SK-N-SH (cell line): ENCODE measurements at regions not wholly inside any gene's neighbourhood (a gene's known extent, or its start where the extent isn't known, plus 50 kb on each side); places are given as distances from the start of the nearest gene placed in this dataset.

Source experiments
- CTCF ChIA-PET: fragments of 300-600, 350-600 bp; formaldehyde crosslinking; extraction: SDS; loops from one replicate; lab custom pipeline; 2021; lab: Yijun Ruan, JAX
- POLR2A ChIA-PET: fragments of 350-600 bp; sonication (Branson Sonifier 250); formaldehyde crosslinking; extraction: SDS; loops from one replicate; lab custom pipeline; 2020; ENCODE audit warnings: antibody characterized with exemption, inconsistent platforms; lab: Yijun Ruan, JAX
- DNase-seq: peaks from one replicate; pipeline ENCODE4 v3.0.0; 2012
- H2AFZ ChIP-seq: fragments of 200-600 bp; sonication (generic); 2 replicates; pipeline ENCODE4 v1.8.1; 2016; ENCODE audit warnings: antibody characterized with exemption, mild to moderate bottlenecking, low read depth
- H3F3A ChIP-seq: fragments of 200-600 bp; sonication (generic); replicated peaks from 2 replicates; pipeline ENCODE3; 2016; ENCODE audit warnings: antibody characterized with exemption, mild to moderate bottlenecking; ENCODE audit not compliant: insufficient read depth
- H3K27ac ChIP-seq, 2 experiments: fragments of 200-500 bp in 1 of 2; fragments of 200-600 bp in 1 of 2; sonication (Bioruptor generic) in 1 of 2; sonication (generic), shearing (Covaris generic) in 1 of 2; 2 replicates each; pipeline versions ENCODE4 v1.5.1 to v1.6.1; 2014 to 2016; ENCODE audit warnings: low read depth in 2 of 2, inconsistent platforms in 1 of 2, low read length in 1 of 2, mild to moderate bottlenecking in 1 of 2, mixed read lengths in 1 of 2
- H3K27me3 ChIP-seq: fragments of 200-600 bp; sonication (generic), shearing (Covaris generic); 2 replicates; pipeline ENCODE4 v1.6.1; 2016; ENCODE audit warnings: mixed run types; ENCODE audit not compliant: insufficient read depth
- H3K36me3 ChIP-seq, 2 experiments: fragments of 200-500 bp in 1 of 2; fragments of 200-600 bp in 1 of 2; sonication (Bioruptor generic) in 1 of 2; sonication (generic) in 1 of 2; replicated peaks in 1 of 2; 2 replicates each; pipeline versions ENCODE3 to v1.5.1; 2014 to 2016; ENCODE audit warnings: low read length in 1 of 2, mild to moderate bottlenecking in 1 of 2; ENCODE audit not compliant: insufficient read depth in 2 of 2, control insufficient read depth in 1 of 2
- H3K4me1 ChIP-seq, 2 experiments: fragments of 200-500 bp in 1 of 2; fragments of 200-600 bp in 1 of 2; sonication (Bioruptor generic) in 1 of 2; sonication (generic), shearing (Covaris generic) in 1 of 2; 2 replicates each; pipeline versions ENCODE4 v1.5.1 to v1.6.1; 2014 to 2016; ENCODE audit warnings: low read depth in 1 of 2, low read length in 1 of 2, mixed run types in 1 of 2; ENCODE audit not compliant: insufficient read depth in 2 of 2, control insufficient read depth in 1 of 2
- H3K4me2 ChIP-seq: fragments of 200-600 bp; sonication (generic), shearing (Covaris generic); 2 replicates; pipeline ENCODE4 v1.6.1; 2017; ENCODE audit warnings: mixed run types
- H3K4me3 ChIP-seq, 2 experiments: fragments of 200-500 bp in 1 of 2; fragments of 200-600 bp in 1 of 2; sonication (Bioruptor generic) in 1 of 2; sonication (generic), shearing (Covaris generic) in 1 of 2; 2 replicates each; pipeline versions ENCODE4 v1.5.1 to v1.8.1; 2014 to 2016; ENCODE audit warnings: low read depth in 2 of 2, inconsistent platforms in 1 of 2, low read length in 1 of 2, mild to moderate bottlenecking in 1 of 2, mixed read lengths in 1 of 2, moderate library complexity in 1 of 2
- H3K79me2 ChIP-seq: fragments of 200-600 bp; sonication (generic); 2 replicates; pipeline ENCODE4 v1.8.1; 2017; ENCODE audit warnings: mild to moderate bottlenecking; ENCODE audit not compliant: insufficient read depth
- H3K9ac ChIP-seq: fragments of 200-600 bp; sonication (generic); 2 replicates; pipeline ENCODE4 v1.6.1; 2017; ENCODE audit warnings: mixed run types
- H3K9me2 ChIP-seq: fragments of 200-600 bp; sonication (generic); 2 replicates; pipeline ENCODE4 v1.6.1; 2017; ENCODE audit warnings: mixed run types
- H3K9me3 ChIP-seq: fragments of 200-600 bp; sonication (generic); 2 replicates; pipeline ENCODE4 v1.6.1; 2017; ENCODE audit warnings: mixed run types, mild to moderate bottlenecking, moderate library complexity
- H4K20me1 ChIP-seq: fragments of 200-600 bp; sonication (generic); 2 replicates; pipeline ENCODE4 v1.6.1; 2017; ENCODE audit warnings: mild to moderate bottlenecking, mixed run types; ENCODE audit not compliant: insufficient read depth
- ELF1 ChIP-seq: IDR thresholded peaks from 2 replicates; pipeline ENCODE4 v1.4.0; 2012
- EP300 ChIP-seq, 2 experiments: IDR thresholded peaks; 2 replicates each; pipeline versions ENCODE4 v1.4.0 to v1.6.1; 2012; ENCODE audit warnings: borderline replicate concordance in 1 of 2, low read depth in 1 of 2, low read length in 1 of 2
- EZH2phosphoT487 ChIP-seq: fragments of 200-600 bp; sonication (generic); IDR thresholded peaks from 2 replicates; pipeline ENCODE4 v1.6.1; 2017; ENCODE audit warnings: low read depth, mixed run types, mild to moderate bottlenecking, antibody characterized with exemption, moderate library complexity, borderline replicate concordance
- FOSL2 ChIP-seq: IDR thresholded peaks from 2 replicates; pipeline ENCODE4 v1.4.0; 2012; ENCODE audit warnings: low read depth, mild to moderate bottlenecking, moderate library complexity, borderline replicate concordance
- FOXJ3 ChIP-seq: sonication (generic); formaldehyde crosslinking; IDR thresholded peaks from 2 replicates; pipeline ENCODE4 v1.5.1; 2020; ENCODE audit warnings: mild to moderate bottlenecking, missing genetic modification reagents
- FOXM1 ChIP-seq: IDR thresholded peaks from 2 replicates; pipeline ENCODE4 v1.4.0; 2012; ENCODE audit warnings: low read depth, mild to moderate bottlenecking
- GABPA ChIP-seq: IDR thresholded peaks from 2 replicates; pipeline ENCODE4 v1.4.0; 2012; ENCODE audit warnings: low read depth, mild to moderate bottlenecking
- JUND ChIP-seq: IDR thresholded peaks from 2 replicates; pipeline ENCODE4 v1.4.0; 2012
- MEF2A ChIP-seq: IDR thresholded peaks from 2 replicates; pipeline ENCODE4 v1.4.0; 2012; ENCODE audit warnings: low read depth, borderline replicate concordance
- MXI1 ChIP-seq: IDR thresholded peaks from 2 replicates; pipeline ENCODE4 v1.6.1; 2012; ENCODE audit warnings: mild to moderate bottlenecking, low read depth, low read length, improper control_type of control experiment
- NFIC ChIP-seq: IDR thresholded peaks from 2 replicates; pipeline ENCODE4 v1.4.0; 2012; ENCODE audit warnings: borderline replicate concordance
- NRF1 ChIP-seq: IDR thresholded peaks from 2 replicates; pipeline ENCODE4 v1.6.1; 2012; ENCODE audit warnings: low read depth, mild to moderate bottlenecking, low read length
- POLR2AphosphoS5 ChIP-seq: IDR thresholded peaks from 2 replicates; pipeline ENCODE4 v1.6.1; 2012; ENCODE audit warnings: low read depth, low read length
- RAD21 ChIP-seq: IDR thresholded peaks from 2 replicates; pipeline ENCODE4 v1.6.1; 2012; ENCODE audit warnings: mild to moderate bottlenecking, low read length
- RCOR1 ChIP-seq: fragments of 150-350 bp; IDR thresholded peaks from 2 replicates; pipeline ENCODE4 v1.6.1; 2017; ENCODE audit warnings: antibody characterized with exemption, low read length
- REST ChIP-seq: IDR thresholded peaks from 2 replicates; pipeline ENCODE4 v1.6.1; 2012; ENCODE audit warnings: mild to moderate bottlenecking, low read depth, low read length, moderate library complexity
- RXRA ChIP-seq: IDR thresholded peaks from 2 replicates; pipeline ENCODE4 v1.4.0; 2012; ENCODE audit warnings: low read depth, mild to moderate bottlenecking, borderline replicate concordance
- SMC3 ChIP-seq: IDR thresholded peaks from 2 replicates; pipeline ENCODE4 v1.6.1; 2012; ENCODE audit warnings: low read depth, low read length, improper control_type of control experiment
- TEAD4 ChIP-seq: IDR thresholded peaks from 2 replicates; pipeline ENCODE4 v1.4.0; 2012; ENCODE audit warnings: mild to moderate bottlenecking, borderline replicate concordance; ENCODE audit not compliant: insufficient read depth
- USF1 ChIP-seq: IDR thresholded peaks from 2 replicates; pipeline ENCODE4 v1.4.0; 2012; ENCODE audit warnings: low read depth, borderline replicate concordance
- USF2 ChIP-seq: fragments of 150-350 bp; IDR thresholded peaks from 2 replicates; pipeline ENCODE4 v1.6.1; 2017; ENCODE audit warnings: antibody characterized with exemption, low read length, low read depth, borderline replicate concordance
- YY1 ChIP-seq: IDR thresholded peaks from 2 replicates; pipeline ENCODE4 v1.4.0; 2012; ENCODE audit warnings: low read depth, mild to moderate bottlenecking
- ZBTB33 ChIP-seq: IDR thresholded peaks from 2 replicates; pipeline ENCODE4 v1.4.0; 2012; ENCODE audit warnings: low read depth, borderline replicate concordance
- WGBS: methylation state at CpG from one replicate; pipeline ENCODE4 v1.1.6; 2017; ENCODE audit warnings: low lambda C conversion rate; 5-methylcytosine and 5-hydroxymethylcytosine counted together

GRCh38 chr1:80447526-80447925, 1353.2 kb upstream of the ADGRL2 start:
- Histone ChIP-seq H3F3A (no peaks in the 10 kb centered on the region), H4K20me1 (no peaks in the 10 kb centered on the region), H3K9ac (no peak overlapping the region), H3K27ac (no peak overlapping the region; a peak in 1 of 4 replicates), H3K4me3 (no peak overlapping the region), H3K9me2 (no peaks in the 10 kb centered on the region), H3K9me3 (no peaks in the 10 kb centered on the region), H3K4me2 (no peak overlapping the region), H3K36me3 (no peaks in the 10 kb centered on the region), H3K4me1 (no peaks in the 10 kb centered on the region; a peak in 1 of 4 replicates), H3K79me2 (no peaks in the 10 kb centered on the region), H3K27me3 (no peaks in the 10 kb centered on the region), H2AFZ (no peak overlapping the region)
- 90% methylated on average over 1 of the region's 1 CpG for whole genome bisulfite sequencing
- DNase-seq = no peak
- POLR2A ChIA-PET = no interaction called here
- no peak for TF ChIP-seq EP300 (IDR thresholded peaks at IDR 0.05; ENCODE audit: borderline replicate concordance in 1 of 2, low read depth in 1 of 2, low read length in 1 of 2)
- no peak for TF ChIP-seq GABPA
- TF ChIP-seq JUND = no peak
- no peak for TF ChIP-seq REST
- TF ChIP-seq FOXM1 = no peak
- TF ChIP-seq EZH2phosphoT487 = no peak
- no peak for TF ChIP-seq YY1
- TF ChIP-seq RXRA = no peak
- no peak for TF ChIP-seq ELF1
- no peak for TF ChIP-seq USF2
- TF ChIP-seq TEAD4 = no peak
- TF ChIP-seq NRF1 = no peak
- TF ChIP-seq FOSL2 = no peak
- no peak for TF ChIP-seq POLR2AphosphoS5
- CTCF ChIA-PET = no interaction called here

- Histone ChIP-seq H3K27me3 (no peaks in the 10 kb centered on the region), H3K4me3 (no peak overlapping the region), H3K9me3 (no peaks in the 10 kb centered on the region), H4K20me1 (no peaks in the 10 kb centered on the region), H3K9ac (no peak overlapping the region), H3K9me2 (no peaks in the 10 kb centered on the region), H3K36me3 (no peaks in the 10 kb centered on the region), H3F3A (no peaks in the 10 kb centered on the region), H3K4me2 (no peak overlapping the region), H3K4me1 (no peaks in the 10 kb centered on the region; a peak in 1 of 4 replicates), H3K79me2 (no peaks in the 10 kb centered on the region), H3K27ac (no peak overlapping the region), H2AFZ (no peak overlapping the region)
- CTCF ChIA-PET = no interaction called here
- DNase-seq = no peak
- POLR2A ChIA-PET = no interaction called here
- TF ChIP-seq NFIC = no peak
- TF ChIP-seq FOXM1 = no peak
- no peak for TF ChIP-seq MXI1
- no peak for TF ChIP-seq SMC3
- TF ChIP-seq USF1 = no peak
- TF ChIP-seq RAD21 = no peak
- TF ChIP-seq ZBTB33 = no peak
- TF ChIP-seq FOXJ3 (CRISPR knock-in tag) = no peak
- no peak for TF ChIP-seq RCOR1
- no peak for TF ChIP-seq RXRA
- TF ChIP-seq MEF2A = no peak
- no peak for TF ChIP-seq TEAD4
- no peak for TF ChIP-seq ELF1
- TF ChIP-seq YY1 = no peak
- 48% methylated on average over 4 of the region's 4 CpGs for WGBS
Measured at GRCh38 chr1:80445033-80445432, 1355.7 kb upstream of the ADGRL2 start.
